CD14-positive monocyte (primary cell): ENCODE measurements at regions not wholly inside any gene's neighbourhood (a gene's known extent, or its start where the extent isn't known, plus 50 kb on each side); places are given as distances from the start of the nearest gene placed in this dataset.

Experiments
- DNase-seq, 3 donors: peaks; one replicate each; pipeline ENCODE4 v3.0.0-alpha.2; 2011 to 2022
- H2AFZ ChIP-seq: 2 replicates; pipeline ENCODE4 v1.6.0; 2012; ENCODE audit warnings: mild to moderate bottlenecking, low read depth, low read length, inconsistent platforms; ENCODE audit not compliant: insufficient read depth, poor library complexity, severe bottlenecking
- H3K27ac ChIP-seq, 2 donors: 1 replicate in 1 of 2; 2 replicates in 1 of 2; pipeline ENCODE4 v1.5.1; 2012 to 2013; ENCODE audit warnings: low read length in 2 of 2, control low read depth in 1 of 2, inconsistent platforms in 1 of 2, low read depth in 1 of 2, mild to moderate bottlenecking in 1 of 2
- H3K27me3 ChIP-seq, 2 donors: one replicate each; pipeline versions ENCODE4 v1.6.0 to v1.6.1; 2011 to 2013; ENCODE audit warnings: low read length in 2 of 2; ENCODE audit not compliant: control insufficient read depth in 2 of 2, insufficient read depth in 2 of 2
- H3K36me3 ChIP-seq, 2 donors: replicated peaks in 1 of 2; 1 replicate in 1 of 2; 2 replicates in 1 of 2; pipeline versions ENCODE4 v1.5.1 to v1.6.1; 2012 to 2013; ENCODE audit warnings: low read length in 2 of 2, control low read depth in 1 of 2, inconsistent platforms in 1 of 2, mild to moderate bottlenecking in 1 of 2; ENCODE audit not compliant: insufficient read depth in 2 of 2, control insufficient read depth in 1 of 2
- H3K4me1 ChIP-seq, 2 donors: 1 replicate in 1 of 2; 2 replicates in 1 of 2; pipeline versions ENCODE4 v1.5.1 to v1.6.1; 2012 to 2013; ENCODE audit warnings: low read length in 2 of 2, control low read depth in 1 of 2, inconsistent platforms in 1 of 2, mild to moderate bottlenecking in 1 of 2, moderate library complexity in 1 of 2; ENCODE audit not compliant: insufficient read depth in 2 of 2, control insufficient read depth in 1 of 2
- H3K4me2 ChIP-seq: replicated peaks from 2 replicates; pipeline ENCODE3; 2012; ENCODE audit warnings: low read length, moderate library complexity, mild to moderate bottlenecking; ENCODE audit not compliant: poor library complexity, severe bottlenecking; ENCODE audit errors: extremely low read depth
- H3K4me3 ChIP-seq, 3 experiments: fragments of 200-600 bp in 1 of 3; sonication (generic) in 1 of 3; replicated peaks in 1 of 3; 1 replicate in 2 of 3; 2 replicates in 1 of 3; pipeline ENCODE4 v1.5.1; 2011 to 2013; ENCODE audit warnings: low read length in 3 of 3, mild to moderate bottlenecking in 3 of 3, control low read depth in 2 of 3, low read depth in 2 of 3, inconsistent platforms in 1 of 3, moderate library complexity in 1 of 3
- H3K79me2 ChIP-seq: 2 replicates; pipeline ENCODE4 v1.6.0; 2012; ENCODE audit warnings: mild to moderate bottlenecking, control low read depth, inconsistent platforms, low read length, moderate library complexity; ENCODE audit not compliant: insufficient read depth
- H3K9ac ChIP-seq: 2 replicates; pipeline ENCODE4 v1.6.0; 2017; ENCODE audit warnings: low read length, mild to moderate bottlenecking; ENCODE audit not compliant: insufficient read depth, poor library complexity, severe bottlenecking
- H3K9me3 ChIP-seq, 2 donors: replicated peaks in 1 of 2; 1 replicate in 1 of 2; 2 replicates in 1 of 2; pipeline versions ENCODE4 v1.5.1 to v1.6.1; 2012 to 2013; ENCODE audit warnings: low read length in 2 of 2, control low read depth in 1 of 2; ENCODE audit not compliant: control insufficient read depth in 1 of 2, insufficient read depth in 1 of 2
- H4K20me1 ChIP-seq: 2 replicates; pipeline ENCODE4 v1.6.0; 2012; ENCODE audit warnings: mild to moderate bottlenecking, low read length, control low read depth, moderate library complexity; ENCODE audit not compliant: insufficient read depth
- H3K27ac Mint-ChIP-seq, 7 donors: one replicate each; pipeline ENCODE4 v1.8.0; 2020; ENCODE audit warnings: mild to moderate bottlenecking in 7 of 7, mixed read lengths in 7 of 7, moderate library complexity in 6 of 7, inconsistent platforms in 2 of 7
- H3K27me3 Mint-ChIP-seq, 3 donors: one replicate each; pipeline ENCODE4 v1.8.0; 2021 to 2022; ENCODE audit warnings: low read depth in 3 of 3, mild to moderate bottlenecking in 3 of 3, mixed read lengths in 3 of 3, moderate library complexity in 3 of 3, inconsistent platforms in 1 of 3
- H3K36me3 Mint-ChIP-seq, 2 donors: one replicate each; pipeline ENCODE4 v1.8.0; 2020; ENCODE audit warnings: mixed read lengths in 2 of 2, inconsistent platforms in 1 of 2, mild to moderate bottlenecking in 1 of 2
- H3K4me1 Mint-ChIP-seq: one replicate; pipeline ENCODE4 v1.8.0; 2020; ENCODE audit warnings: mild to moderate bottlenecking, mixed read lengths
- H3K4me3 Mint-ChIP-seq, 2 donors: one replicate each; pipeline ENCODE4 v1.8.0; 2020; ENCODE audit warnings: mild to moderate bottlenecking in 2 of 2, mixed read lengths in 2 of 2, moderate library complexity in 1 of 2
- H3K9me3 Mint-ChIP-seq, 7 donors: one replicate each; pipeline ENCODE4 v1.8.0; 2020 to 2022; ENCODE audit warnings: mixed read lengths in 7 of 7, mild to moderate bottlenecking in 6 of 7, moderate library complexity in 6 of 7, inconsistent platforms in 2 of 7
- intact Hi-C, 2 donors: fragments of 100-400 bp; cut with micrococcal nuclease; formaldehyde crosslinking; loops; one replicate each; pipeline versions ENCODE4 v1.15.0 to v1.15.1; 2023
- TF ChIP-seq, protein P1 (sequence below): fragments of 200-600 bp; IDR thresholded peaks from one replicate; pipeline ENCODE4 v1.8.0; 2022; ENCODE audit warnings: antibody characterized with exemption, mild to moderate bottlenecking

GRCh38 chr14:36397357-36397756 lies 76.9 kb upstream of the MBIP start:
- TF ChIP-seq, protein P1, sequence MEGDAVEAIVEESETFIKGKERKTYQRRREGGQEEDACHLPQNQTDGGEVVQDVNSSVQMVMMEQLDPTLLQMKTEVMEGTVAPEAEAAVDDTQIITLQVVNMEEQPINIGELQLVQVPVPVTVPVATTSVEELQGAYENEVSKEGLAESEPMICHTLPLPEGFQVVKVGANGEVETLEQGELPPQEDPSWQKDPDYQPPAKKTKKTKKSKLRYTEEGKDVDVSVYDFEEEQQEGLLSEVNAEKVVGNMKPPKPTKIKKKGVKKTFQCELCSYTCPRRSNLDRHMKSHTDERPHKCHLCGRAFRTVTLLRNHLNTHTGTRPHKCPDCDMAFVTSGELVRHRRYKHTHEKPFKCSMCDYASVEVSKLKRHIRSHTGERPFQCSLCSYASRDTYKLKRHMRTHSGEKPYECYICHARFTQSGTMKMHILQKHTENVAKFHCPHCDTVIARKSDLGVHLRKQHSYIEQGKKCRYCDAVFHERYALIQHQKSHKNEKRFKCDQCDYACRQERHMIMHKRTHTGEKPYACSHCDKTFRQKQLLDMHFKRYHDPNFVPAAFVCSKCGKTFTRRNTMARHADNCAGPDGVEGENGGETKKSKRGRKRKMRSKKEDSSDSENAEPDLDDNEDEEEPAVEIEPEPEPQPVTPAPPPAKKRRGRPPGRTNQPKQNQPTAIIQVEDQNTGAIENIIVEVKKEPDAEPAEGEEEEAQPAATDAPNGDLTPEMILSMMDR, result no peak
- H3K9me3 ChIP-seq, result no peaks in the 10 kb centered on the region
- H3K9ac ChIP-seq, result no peak overlapping the region
- H4K20me1 ChIP-seq, result no peaks in the 10 kb centered on the region
- no peaks in the 10 kb centered on the region for H3K27me3 ChIP-seq
- no peak overlapping the region for H2AFZ ChIP-seq
- no peak overlapping the region for H3K4me3 ChIP-seq
- H3K4me1 Mint-ChIP-seq, result no peaks in the 10 kb centered on the region
- H3K27me3 Mint-ChIP-seq, result peaks cover 3 to 5% (median 3%) of the 10 kb centered on the region in 3 donors
- peaks cover 0 to 6% (median 0%) of the 10 kb centered on the region in 7 donors for H3K9me3 Mint-ChIP-seq
- no peaks in the 10 kb centered on the region for H3K4me1 ChIP-seq
- H3K36me3 ChIP-seq, result no peaks in the 10 kb centered on the region
- H3K27ac ChIP-seq, result no peak overlapping the region
- H3K79me2 ChIP-seq, result no peaks in the 10 kb centered on the region
- no peak overlapping the region for H3K27ac Mint-ChIP-seq
- H3K4me2 ChIP-seq, result no peak overlapping the region
- intact Hi-C loops, result no loop called here
- H3K4me3 Mint-ChIP-seq, result no peak overlapping the region
- DNase-seq, result no peak
- no peaks in the 10 kb centered on the region for H3K36me3 Mint-ChIP-seq

DNA sequence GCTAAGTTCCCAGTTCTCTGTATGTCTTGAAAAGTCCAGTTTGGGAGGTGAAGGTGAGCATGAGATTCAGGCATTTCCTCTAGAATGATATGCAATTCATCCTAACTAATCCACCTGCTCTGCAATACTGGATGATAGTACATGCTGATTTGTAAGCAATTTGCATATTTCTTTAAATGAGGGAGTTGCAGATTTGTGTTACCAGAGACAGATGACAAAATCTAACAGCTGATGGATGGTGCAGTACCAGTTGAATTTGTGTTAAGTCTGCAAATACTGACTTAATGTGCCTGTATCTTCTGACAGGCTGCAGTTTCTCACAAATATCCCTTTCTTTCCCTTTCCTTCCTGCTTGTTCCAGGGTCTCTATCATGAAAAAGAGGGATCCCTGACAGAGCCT lies 76.4 kb upstream of the MBIP start:
- no peaks in the 10 kb centered on the region for H3K4me1 ChIP-seq
- peaks cover 0 to 6% (median 0%) of the 10 kb centered on the region in 7 donors for H3K9me3 Mint-ChIP-seq
- TF ChIP-seq, protein P1, result no peak
- DNase-seq, result no peak
- no peaks in the 10 kb centered on the region for H3K79me2 ChIP-seq
- no peak overlapping the region for H3K9ac ChIP-seq
- H3K27ac Mint-ChIP-seq, result no peak overlapping the region
- no peaks in the 10 kb centered on the region for H3K27me3 ChIP-seq
- no peak overlapping the region for H3K27ac ChIP-seq
- H3K9me3 ChIP-seq, result no peaks in the 10 kb centered on the region
- H3K4me3 Mint-ChIP-seq, result no peak overlapping the region
- no peaks in the 10 kb centered on the region for H3K36me3 Mint-ChIP-seq
- no peak overlapping the region for H3K4me3 ChIP-seq
- H2AFZ ChIP-seq, result no peak overlapping the region
- no peaks in the 10 kb centered on the region for H3K36me3 ChIP-seq
- H3K4me1 Mint-ChIP-seq, result no peaks in the 10 kb centered on the region
- intact Hi-C loops, result no loop called here
- H4K20me1 ChIP-seq, result no peaks in the 10 kb centered on the region
- H3K4me2 ChIP-seq, result no peak overlapping the region
- peaks cover 2 to 8% (median 3%) of the 10 kb centered on the region in 3 donors for H3K27me3 Mint-ChIP-seq
